NT2/D1 (cell line): ENCODE measurements at regions not wholly inside any gene's neighbourhood (a gene's known extent, or its start where the extent isn't known, plus 50 kb on each side); places are given as distances from the start of the nearest gene placed in this dataset.

Experiments
- YY1 ChIP-seq: IDR thresholded peaks from 2 replicates; pipeline ENCODE4 v1.6.1; 2011; ENCODE audit not compliant: insufficient read length, insufficient read depth
- ZNF274 ChIP-seq: IDR thresholded peaks from 2 replicates; pipeline ENCODE4 v1.6.1; 2011; ENCODE audit warnings: mild to moderate bottlenecking, low read depth, low read length

DNA sequence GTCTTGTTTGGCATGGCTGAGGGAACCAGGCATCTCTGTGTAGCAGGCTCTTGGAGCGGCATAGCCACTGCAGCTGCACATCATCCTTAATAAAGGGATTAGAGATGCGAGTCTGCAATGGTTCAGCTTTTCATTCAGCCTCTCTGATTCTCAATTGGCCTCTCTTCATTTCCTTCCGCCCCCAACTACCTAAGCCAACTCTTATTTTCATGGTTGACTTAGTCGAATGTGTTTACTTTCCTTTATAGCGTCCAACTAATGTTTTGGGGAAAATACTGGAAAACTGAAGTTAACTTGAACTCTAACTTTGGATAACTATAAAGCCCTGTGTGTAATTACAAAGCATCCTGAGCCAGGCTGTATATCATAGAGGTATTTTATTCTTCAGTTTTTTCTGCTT, 202.2 kb upstream of the KIAA1217 start:
- no peak for TF ChIP-seq YY1
- no peak for TF ChIP-seq ZNF274
